ENCODE measurements at regions not wholly inside any gene's neighbourhood (a gene's known extent, or its start where the extent isn't known, plus 50 kb on each side); places are given as distances from the start of the nearest gene placed in this dataset.
A peak's percentile ranks its signal among the peaks of the same experiment; 100 is the strongest.

- no peak for DNase-seq
Measured at GRCh38 chrX:141759238-141759637, 60.7 kb upstream of the SPANXD start.

DNA sequence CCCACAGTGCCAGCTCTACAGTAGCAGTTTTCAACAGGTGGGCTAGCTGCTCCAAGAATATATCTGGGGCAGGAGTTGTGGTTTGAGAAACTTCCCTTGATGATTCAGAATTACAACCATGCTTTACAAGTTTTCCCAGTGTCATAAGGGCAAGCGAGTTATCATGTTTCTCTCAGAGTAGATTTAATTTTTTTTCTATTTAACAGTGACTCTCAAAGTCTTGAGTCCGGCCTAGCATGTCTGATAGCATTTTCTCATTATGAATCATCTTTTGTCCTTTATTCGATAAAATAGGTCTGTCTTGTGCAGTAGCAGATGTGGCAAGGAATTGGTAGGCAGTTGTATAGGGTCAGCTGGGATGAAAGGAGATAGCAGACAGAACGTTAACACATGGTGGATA, 62.2 kb upstream of the SPANXD start:
- DNase-seq: peak; percentile 1

DNA sequence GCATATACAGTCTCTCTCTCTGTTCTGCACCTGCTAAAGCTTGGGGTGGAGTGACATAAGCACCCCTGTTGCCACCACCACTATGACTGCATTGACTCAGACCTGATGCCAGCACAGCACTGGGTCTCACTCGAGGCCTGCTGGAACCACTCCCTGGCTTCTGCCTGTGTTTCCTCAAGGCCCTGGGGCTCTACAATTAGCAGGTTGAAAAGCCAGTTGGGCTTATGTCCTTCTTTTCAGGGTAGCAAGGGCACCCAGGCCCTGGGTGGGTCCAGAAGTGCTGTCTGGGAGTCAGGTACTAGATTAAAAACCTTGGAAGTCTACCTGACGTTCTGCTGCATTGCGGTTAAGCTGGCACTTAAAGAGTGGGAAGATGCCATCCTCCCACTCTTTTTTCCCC, 50.5 kb upstream of the MAGEC3 start:
- no peak for DNase-seq
